ENCODE measurements at regions not wholly inside any gene's neighbourhood (a gene's known extent, or its start where the extent isn't known, plus 50 kb on each side); places are given as distances from the start of the nearest gene placed in this dataset.

- no peaks in the 10 kb centered on the region for H4K20me1 ChIP-seq (ENCODE audit: insufficient read depth)
- no peaks in the 10 kb centered on the region for H3F3A ChIP-seq (ENCODE audit: insufficient read depth, low read length, poor library complexity, severe bottlenecking)
- H3K79me2 ChIP-seq (replicated peaks; ENCODE audit: insufficient read depth, low read length) = no peaks in the 10 kb centered on the region
- H3K9me3 ChIP-seq (ENCODE audit: low read length) = no peaks in the 10 kb centered on the region
- H3K36me3 ChIP-seq (ENCODE audit: insufficient read depth, low read length) = no peaks in the 10 kb centered on the region
- TF ChIP-seq EZH2 (IDR thresholded peaks at IDR 0.05; ENCODE audit: borderline replicate concordance, insufficient read depth, low read length, poor library complexity, severe bottlenecking) (no peak), TAF1 (IDR thresholded peaks at IDR 0.05; ENCODE audit: low read depth) (no peak), SMC3 (conservative IDR thresholded peaks at IDR 0.05; ENCODE audit: poor library complexity) (no peak), REST (IDR thresholded peaks at IDR 0.05; ENCODE audit: borderline replicate concordance) (no peak), EP300 (conservative IDR thresholded peaks at IDR 0.05; ENCODE audit: poor library complexity, severe bottlenecking) (no peak), CTCF (IDR thresholded peaks at IDR 0.05; ENCODE audit: poor library complexity, severe bottlenecking) (no peak)
- H3K9me2 ChIP-seq (ENCODE audit: insufficient read depth, low read length) = no peaks in the 10 kb centered on the region
- H3K9ac ChIP-seq (ENCODE audit: low read length) = no peak overlapping the region
- H3K4me2 ChIP-seq (ENCODE audit: low read length) = no peak overlapping the region
- no peaks in the 10 kb centered on the region for H3K27me3 ChIP-seq (ENCODE audit: insufficient read depth, low read depth, low read length)
- no peak overlapping the region for H3K27ac ChIP-seq (ENCODE audit: low read length)
- H3K4me3 ChIP-seq (ENCODE audit: low read length) = no peak overlapping the region
- H2AFZ ChIP-seq (ENCODE audit: low read depth, low read length) = no peak overlapping the region
Observed at GRCh38 chr7:156155988-156156733, 343.9 kb upstream of the SHH start.

GRCh38 chr7:156153590-156153989, 341.3 kb upstream of the SHH start:
- no peak overlapping the region for H3K9ac ChIP-seq (ENCODE audit: low read length)
- H3K79me2 ChIP-seq (replicated peaks; ENCODE audit: insufficient read depth, low read length) = no peaks in the 10 kb centered on the region
- TF ChIP-seq EZH2 (IDR thresholded peaks at IDR 0.05; ENCODE audit: borderline replicate concordance, insufficient read depth, low read length, poor library complexity, severe bottlenecking) (no peak), TAF1 (IDR thresholded peaks at IDR 0.05; ENCODE audit: low read depth) (no peak), MXI1 (conservative IDR thresholded peaks at IDR 0.05; ENCODE audit: poor library complexity, severe bottlenecking) (no peak), RAD21 (conservative IDR thresholded peaks at IDR 0.05) (no peak), REST (IDR thresholded peaks at IDR 0.05; ENCODE audit: borderline replicate concordance) (no peak), EP300 (conservative IDR thresholded peaks at IDR 0.05; ENCODE audit: poor library complexity, severe bottlenecking) (no peak), POLR2AphosphoS5 (IDR thresholded peaks at IDR 0.05) (no peak), CTCF (IDR thresholded peaks at IDR 0.05; ENCODE audit: poor library complexity, severe bottlenecking) (no peak), SMC3 (conservative IDR thresholded peaks at IDR 0.05; ENCODE audit: poor library complexity) (no peak)
- H4K20me1 ChIP-seq (ENCODE audit: insufficient read depth) = no peaks in the 10 kb centered on the region
- H3K9me3 ChIP-seq (ENCODE audit: low read length) = no peaks in the 10 kb centered on the region
- H3K4me2 ChIP-seq (ENCODE audit: low read length) = no peak overlapping the region
- H3K36me3 ChIP-seq (ENCODE audit: insufficient read depth, low read length) = no peaks in the 10 kb centered on the region
- H3K9me2 ChIP-seq (ENCODE audit: insufficient read depth, low read length) = no peaks in the 10 kb centered on the region
- no peaks in the 10 kb centered on the region for H3F3A ChIP-seq (ENCODE audit: insufficient read depth, low read length, poor library complexity, severe bottlenecking)
- H3K27ac ChIP-seq (ENCODE audit: low read length) = no peak overlapping the region
- H2AFZ ChIP-seq (ENCODE audit: low read depth, low read length) = no peak overlapping the region
- H3K4me3 ChIP-seq (ENCODE audit: low read length) = no peak overlapping the region
- no peaks in the 10 kb centered on the region for H3K27me3 ChIP-seq (ENCODE audit: insufficient read depth, low read depth, low read length)

Measured in neural cell (in vitro differentiated cells).